Endothelial cell of umbilical vein (primary cell): ENCODE measurements at regions not wholly inside any gene's neighbourhood (a gene's known extent, or its start where the extent isn't known, plus 50 kb on each side); places are given as distances from the start of the nearest gene placed in this dataset.
"Not testable (repeated sequence)": the region's sequence is repeated elsewhere in the genome, so short reads cannot be mapped to it uniquely, and the experiment has no call there.

Source experiments
- BruUV-seq: library from RNA; stranded (reverse); fragments of 400-500 nt; replicated peaks from 2 replicates; lab custom pipeline; 2021; lab: Mats Ljungman, UMichigan
- CTCF ChIA-PET: fragments of 300-600, 350-600 bp; sonication (Branson Sonifier 250); formaldehyde crosslinking; loops from one replicate; lab custom pipeline; 2021; ENCODE audit warnings: antibody characterized with exemption, inconsistent platforms; lab: Charles Lee
- POLR2A ChIA-PET: fragments of 300-600, 350-600 bp; sonication (Branson Sonifier 250); formaldehyde crosslinking; loops from one replicate; lab custom pipeline; 2021; ENCODE audit warnings: antibody characterized with exemption, inconsistent platforms; lab: Charles Lee
- DNase-seq: peaks from one replicate; pipeline ENCODE4 v3.0.0-alpha.2; 2011; ENCODE audit warnings: low read depth, low spot score
- FAIRE-seq: peaks from 2 replicates; lab custom pipeline; 2011; peaks lifted over from hg19 to GRCh38; lab: Jason Lieb, UNC
- H2AFZ ChIP-seq: 2 replicates; pipeline ENCODE4 v1.6.0; 2012; ENCODE audit warnings: low read depth, low read length, control low read depth, inconsistent platforms
- H3K27ac ChIP-seq: 2 replicates; pipeline ENCODE4 v1.5.1; 2011; ENCODE audit warnings: low read depth, mild to moderate bottlenecking, control low read depth, low read length, moderate library complexity; ENCODE audit not compliant: insufficient read depth
- H3K27me3 ChIP-seq, 2 experiments: 2 replicates each; pipeline versions ENCODE4 v1.6.0 to v1.6.1; 2011; ENCODE audit warnings: low read length in 2 of 2, mixed read lengths in 1 of 2; ENCODE audit not compliant: control insufficient read depth in 2 of 2, insufficient read depth in 2 of 2
- H3K36me3 ChIP-seq, 2 experiments: 2 replicates in 1 of 2; 3 replicates in 1 of 2; pipeline ENCODE4 v1.5.1; 2011; ENCODE audit warnings: low read length in 2 of 2, mild to moderate bottlenecking in 1 of 2, moderate library complexity in 1 of 2; ENCODE audit not compliant: control insufficient read depth in 2 of 2, insufficient read depth in 2 of 2; ENCODE audit errors: extremely low read depth in 1 of 2
- H3K4me1 ChIP-seq: 3 replicates; pipeline ENCODE4 v1.5.1; 2011; ENCODE audit warnings: mild to moderate bottlenecking, low read length; ENCODE audit not compliant: control insufficient read depth, insufficient read depth; ENCODE audit errors: extremely low read depth
- H3K4me2 ChIP-seq: 2 replicates; pipeline ENCODE4 v1.6.1; 2011; ENCODE audit warnings: low read length, control low read depth, mixed read lengths; ENCODE audit not compliant: insufficient read depth
- H3K4me3 ChIP-seq, 3 experiments: fragments of 200-600 bp in 1 of 3; sonication (generic), shearing (Covaris generic) in 1 of 3; replicated peaks in 1 of 3; 2 replicates each; pipeline ENCODE4 v1.5.1; 2011 to 2016; ENCODE audit warnings: control low read depth in 3 of 3, low read length in 3 of 3, mild to moderate bottlenecking in 2 of 3, inconsistent platforms in 1 of 3, low read depth in 1 of 3, moderate library complexity in 1 of 3; ENCODE audit not compliant: insufficient read depth in 1 of 3
- H3K79me2 ChIP-seq: 2 replicates; pipeline ENCODE4 v1.6.0; 2012; ENCODE audit warnings: low read length, inconsistent platforms; ENCODE audit not compliant: control insufficient read depth, insufficient read depth
- H3K9ac ChIP-seq: replicated peaks from 2 replicates; pipeline ENCODE3; 2011; ENCODE audit warnings: low read length, control low read depth; ENCODE audit not compliant: insufficient read depth; ENCODE audit errors: extremely low read depth
- H3K9me1 ChIP-seq: replicated peaks from 3 replicates; pipeline ENCODE4 v1.6.0; 2011; ENCODE audit warnings: mild to moderate bottlenecking, low read length; ENCODE audit not compliant: control insufficient read depth, insufficient read depth; ENCODE audit errors: extremely low read depth
- H3K9me3 ChIP-seq: replicated peaks from 2 replicates; pipeline ENCODE4 v1.5.1; 2012; ENCODE audit warnings: low read length, inconsistent platforms; ENCODE audit not compliant: control insufficient read depth, insufficient read depth
- H4K20me1 ChIP-seq: replicated peaks from 2 replicates; pipeline ENCODE3; 2011; ENCODE audit warnings: mild to moderate bottlenecking, low read length; ENCODE audit not compliant: control insufficient read depth, insufficient read depth; ENCODE audit errors: extremely low read depth
- CTCF ChIP-seq, 2 donors: IDR thresholded peaks; 1 replicate in 1 of 2; 2 replicates in 1 of 2; pipeline ENCODE4 v1.5.1; 2011; ENCODE audit warnings: low read length in 2 of 2, mild to moderate bottlenecking in 2 of 2, moderate library complexity in 2 of 2, control low read depth in 1 of 2, inconsistent platforms in 1 of 2, low read depth in 1 of 2; ENCODE audit not compliant: insufficient read depth in 1 of 2; ENCODE audit errors: extremely low read depth in 1 of 2
- EZH2 ChIP-seq: IDR thresholded peaks from 2 replicates; pipeline ENCODE4 v1.6.1; 2012; ENCODE audit warnings: borderline replicate concordance, low read depth, mild to moderate bottlenecking, moderate library complexity, low read length, inconsistent platforms; ENCODE audit not compliant: severe bottlenecking
- FOS ChIP-seq: IDR thresholded peaks from 2 replicates; pipeline ENCODE4 v1.6.1; 2011; ENCODE audit warnings: mild to moderate bottlenecking, low read length, moderate library complexity, borderline replicate concordance; ENCODE audit not compliant: insufficient read depth
- GATA2 ChIP-seq: IDR thresholded peaks from 2 replicates; pipeline ENCODE4 v1.7.0; 2011; ENCODE audit warnings: low read depth, mild to moderate bottlenecking, moderate library complexity, mixed read lengths, low read length; ENCODE audit not compliant: insufficient read length, insufficient read depth
- JUN ChIP-seq: IDR thresholded peaks from 2 replicates; pipeline ENCODE4 v1.6.1; 2011; ENCODE audit warnings: borderline replicate concordance, low read depth; ENCODE audit not compliant: insufficient read length, insufficient read depth
- MAX ChIP-seq: IDR thresholded peaks from 2 replicates; pipeline ENCODE4 v1.6.1; 2011; ENCODE audit not compliant: insufficient read depth, insufficient read length
- MYC ChIP-seq: IDR thresholded peaks from one replicate; pipeline ENCODE4 v1.6.1; 2011; ENCODE audit warnings: mild to moderate bottlenecking, low read depth, low read length
- POLR2A ChIP-seq: IDR thresholded peaks from 2 replicates; pipeline ENCODE4 v1.6.1; 2012; ENCODE audit warnings: low read depth, mild to moderate bottlenecking, control low read depth, low read length
- POLR2AphosphoS5 ChIP-seq: IDR thresholded peaks from 2 replicates; pipeline ENCODE4 v1.6.1; 2012; ENCODE audit warnings: low read depth, mild to moderate bottlenecking, control low read depth, low read length, moderate library complexity; ENCODE audit not compliant: insufficient read depth
- dilution Hi-C: fragments of 300-500 bp; cut with MboI; formaldehyde crosslinking; loops from one replicate; pipeline ENCODE4 v1.15.0; 2019; ENCODE audit warnings: low sequenced_read_pairs; ENCODE audit not compliant: extremely low pct_ligation_motif_present
- intact Hi-C: fragments of 100-400 bp; cut with micrococcal nuclease; formaldehyde crosslinking; loops from one replicate; pipeline ENCODE4 v1.10.0; 2022

- H3K27me3 ChIP-seq = no peaks in the 10 kb centered on the region
- CTCF ChIA-PET = no interaction called here
- intact Hi-C loops = no loop called here
- no peaks in the 10 kb centered on the region for H3K79me2 ChIP-seq
- peaks cover 5% of the 10 kb centered on the region for H3K9me3 ChIP-seq
- no peaks in the 10 kb centered on the region for H4K20me1 ChIP-seq
- no peak overlapping the region for H3K27ac ChIP-seq
- H3K9me1 ChIP-seq = no peaks in the 10 kb centered on the region
- H3K9ac ChIP-seq = no peak overlapping the region
- DNase-seq (no peak), FAIRE-seq (no peak)
- no peak overlapping the region for H3K4me2 ChIP-seq
- no peak overlapping the region for H3K4me3 ChIP-seq
- TF ChIP-seq GATA2 = no peak
- no peak for TF ChIP-seq POLR2AphosphoS5
- TF ChIP-seq JUN = no peak
- no peak for TF ChIP-seq MAX
- no peak for TF ChIP-seq FOS
- TF ChIP-seq MYC = no peak
- TF ChIP-seq CTCF (IDR thresholded peaks at IDR 0.05; ENCODE audit: extremely low read depth in 1 of 2, insufficient read depth in 1 of 2, low read depth in 1 of 2, low read length in 2 of 2) = no peak
- TF ChIP-seq POLR2A = no peak
- TF ChIP-seq EZH2 = no peak
- no peaks in the 10 kb centered on the region for H3K4me1 ChIP-seq
- POLR2A ChIA-PET = no interaction called here
- dilution Hi-C loops = no loop called here
- H2AFZ ChIP-seq = no peak overlapping the region
- H3K36me3 ChIP-seq = no peaks in the 10 kb centered on the region
- BruUV-seq = no TSS peak
These were observed 372.7 kb downstream of the CBLN4 start for GRCh38 chr20:55632592-55632991.

- BruUV-seq, H3K79me2 ChIP-seq, H2AFZ ChIP-seq, H3K36me3 ChIP-seq, H3K9me3 ChIP-seq, H3K27ac ChIP-seq, H3K27me3 ChIP-seq, DNase-seq, H3K9ac ChIP-seq, dilution Hi-C loops, H3K9me1 ChIP-seq, H3K4me3 ChIP-seq, POLR2A ChIA-PET, CTCF ChIA-PET, H4K20me1 ChIP-seq, H3K4me2 ChIP-seq, H3K4me1 ChIP-seq, intact Hi-C loops: not testable (repeated sequence)
- peak; percentile 87 for FAIRE-seq
These were observed 376.2 kb downstream of the CBLN4 start for GRCh38 chr20:55629143-55629542.
